HEK293T (cell line): ENCODE measurements at regions not wholly inside any gene's neighbourhood (a gene's known extent, or its start where the extent isn't known, plus 50 kb on each side); places are given as distances from the start of the nearest gene placed in this dataset.

ENCODE experiments used
- BHLHE40 ChIP-seq: fragments of 450-650 bp; IDR thresholded peaks from 2 replicates; pipeline ENCODE4 v1.6.1; 2016; ENCODE audit warnings: mild to moderate bottlenecking, moderate library complexity, borderline replicate concordance
- ELF4 ChIP-seq: fragments of 450-650 bp; IDR thresholded peaks from 2 replicates; pipeline ENCODE4 v1.6.1; 2017; ENCODE audit warnings: antibody characterized with exemption
- FOXA1 ChIP-seq: fragments of 450-650 bp; IDR thresholded peaks from 2 replicates; pipeline ENCODE4 v1.6.1; 2016; ENCODE audit warnings: mild to moderate bottlenecking
- FOXM1 ChIP-seq: fragments of 450-650 bp; IDR thresholded peaks from 2 replicates; pipeline ENCODE4 v1.6.1; 2017; ENCODE audit warnings: mild to moderate bottlenecking, borderline replicate concordance
- HDGF ChIP-seq: fragments of 450-650 bp; IDR thresholded peaks from 2 replicates; pipeline ENCODE4 v1.6.1; 2017; ENCODE audit warnings: antibody characterized with exemption, borderline replicate concordance
- LEF1 ChIP-seq: fragments of 450-650 bp; IDR thresholded peaks from 2 replicates; pipeline ENCODE4 v1.6.1; 2017; ENCODE audit warnings: mild to moderate bottlenecking, borderline replicate concordance
- NFRKB ChIP-seq: fragments of 450-650 bp; IDR thresholded peaks from 2 replicates; pipeline ENCODE4 v1.6.1; 2016; ENCODE audit warnings: mild to moderate bottlenecking, moderate library complexity
- SP1 ChIP-seq: fragments of 450-650 bp; IDR thresholded peaks from 2 replicates; pipeline ENCODE4 v1.6.1; 2017
- ZNF384 ChIP-seq: fragments of 450-650 bp; IDR thresholded peaks from 2 replicates; pipeline ENCODE4 v1.6.1; 2016

GRCh38 chr2:3132966-3133365 lies 244.7 kb downstream of the EIPR1 start:
- TF ChIP-seq BHLHE40 (no peak), NFRKB (no peak), FOXM1 (no peak), ELF4 (no peak), HDGF (no peak), FOXA1 (no peak), LEF1 (no peak), SP1 (no peak), ZNF384 (no peak)
